ENCODE measurements at regions not wholly inside any gene's neighbourhood (a gene's known extent, or its start where the extent isn't known, plus 50 kb on each side); places are given as distances from the start of the nearest gene placed in this dataset.
"Not testable (repeated sequence)": the region's sequence is repeated elsewhere in the genome, so short reads cannot be mapped to it uniquely, and the experiment has no call there.

DNA sequence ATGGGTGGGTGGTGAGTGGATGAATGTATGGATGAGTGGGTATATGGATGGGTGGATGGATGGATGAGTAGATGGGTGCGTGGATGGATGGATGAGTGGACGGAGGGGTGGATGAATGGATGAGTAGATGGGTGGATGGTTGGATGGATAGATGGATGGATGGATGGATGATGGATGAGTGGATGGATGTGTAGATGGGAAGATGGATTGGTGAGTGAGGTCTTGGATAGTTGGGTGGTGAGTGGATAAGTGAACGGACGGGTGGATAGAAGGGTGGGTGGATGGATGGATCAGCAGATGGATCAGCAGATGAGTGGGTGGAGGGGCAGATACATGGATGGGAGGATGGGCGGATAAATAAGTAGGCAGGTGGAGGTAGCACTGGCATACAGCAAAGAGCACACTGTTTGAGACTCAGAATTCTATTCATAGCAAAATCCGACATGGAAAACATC, 163.5 kb downstream of the C9orf50 start:
- DNase-seq (ENCODE audit: low read depth in 2 of 2): no peak

DNA sequence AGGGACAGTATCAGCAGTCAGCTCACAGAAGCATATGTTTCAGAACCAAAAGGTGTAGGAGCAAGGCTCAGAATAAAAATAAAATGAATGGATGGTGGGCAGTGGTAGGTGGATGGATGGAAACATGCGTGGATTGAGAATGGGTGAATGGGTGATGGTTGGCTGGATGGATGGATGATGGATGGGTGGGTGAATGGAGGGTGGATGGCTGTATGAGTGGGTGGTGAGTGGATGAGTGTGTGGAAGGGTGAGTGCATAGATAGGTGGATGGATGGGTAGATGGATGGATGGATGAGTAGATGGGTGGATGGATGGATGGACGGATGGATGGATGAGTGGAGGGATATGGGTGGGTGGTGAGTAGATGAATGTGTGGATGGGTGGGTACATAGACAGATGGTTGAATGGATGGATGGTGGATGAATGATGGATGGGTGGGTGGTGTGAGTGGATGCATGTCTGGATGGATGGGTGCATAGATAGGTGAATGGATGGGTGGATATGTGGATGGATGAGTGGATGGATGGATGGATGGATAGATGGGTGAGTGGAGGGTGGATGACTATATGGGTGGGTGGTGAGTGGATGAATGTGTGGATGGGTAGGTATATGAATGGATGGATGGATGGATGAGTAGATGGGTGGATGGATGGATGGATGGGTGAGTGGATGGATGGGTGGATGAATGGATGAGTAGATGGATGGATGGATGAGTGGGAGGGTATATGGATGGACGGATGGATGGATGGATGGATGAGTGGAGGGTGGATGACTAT, 164.2 kb downstream of the C9orf50 start:
- DNase-seq (ENCODE audit: low read depth in 2 of 2): no peak

- DNase-seq (ENCODE audit: low read depth in 2 of 2): no peak
Observed at GRCh38 chr9:129455151-129455995, 165.5 kb downstream of the C9orf50 start.

GRCh38 chr9:129454467-129455067, 166.3 kb downstream of the C9orf50 start:
- no peak for DNase-seq (ENCODE audit: low read depth in 2 of 2)

GRCh38 chr9:129453734-129454133, 167.2 kb downstream of the C9orf50 start:
- DNase-seq (ENCODE audit: low read depth in 2 of 2): no peak

DNA sequence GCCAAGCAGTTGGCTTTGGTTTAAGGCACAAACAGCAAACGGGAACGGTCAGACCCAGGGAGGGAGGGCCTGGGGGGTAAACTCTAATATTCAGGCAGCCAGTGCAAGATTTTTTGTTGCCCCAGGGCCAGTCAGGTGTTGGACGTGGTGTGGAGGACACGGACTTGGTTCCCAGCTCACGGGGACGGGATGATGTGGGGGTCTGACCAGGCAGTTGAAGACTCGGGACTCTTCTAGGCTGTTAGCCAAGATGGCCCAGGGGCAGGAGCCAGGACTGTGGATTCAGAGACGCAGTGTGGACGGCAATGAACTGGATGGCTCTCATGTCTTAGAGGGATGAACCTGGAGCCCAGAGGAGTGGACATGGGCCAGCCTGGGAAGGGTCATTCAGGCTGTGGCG, 169.2 kb downstream of the C9orf50 start:
- DNase-seq (ENCODE audit: low read depth in 2 of 2): no peak

- DNase-seq (ENCODE audit: low read depth in 2 of 2): peak; percentile 34 to 57
Observed at GRCh38 chr9:129451089-129451656, 169.7 kb downstream of the C9orf50 start.

GRCh38 chr9:129449066-129449465, 171.8 kb downstream of the C9orf50 start:
- no peak for DNase-seq (ENCODE audit: low read depth in 2 of 2)

- no peak for DNase-seq (ENCODE audit: low read depth in 2 of 2)
Observed at GRCh38 chr9:129446828-129447550, 173.9 kb downstream of the C9orf50 start.

DNA sequence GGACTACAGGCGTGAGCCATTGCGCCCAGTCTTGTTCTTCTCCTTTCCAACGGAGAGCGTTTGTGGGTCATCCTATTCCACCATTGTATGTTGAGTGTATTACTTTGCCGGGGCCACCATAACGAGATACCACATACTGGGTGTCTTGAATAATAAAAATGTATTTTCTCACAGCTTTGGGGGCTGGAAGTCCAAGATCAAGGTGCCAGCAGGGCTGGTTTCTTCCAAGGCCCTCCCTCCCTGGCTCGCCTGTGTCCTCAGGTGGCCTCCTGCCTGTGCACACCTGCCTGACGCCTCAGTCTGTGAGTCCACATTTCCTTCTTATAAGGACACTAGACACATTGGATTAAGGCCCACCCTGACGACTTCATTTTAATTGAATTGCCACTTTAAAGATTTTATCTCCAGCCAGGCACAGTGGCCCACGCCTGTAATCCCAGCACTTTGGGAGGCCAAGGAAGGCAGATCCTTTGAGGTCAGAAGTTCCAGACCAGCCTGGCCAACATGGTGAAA, 175.1 kb downstream of the C9orf50 start:
- no peak for DNase-seq (ENCODE audit: low read depth in 2 of 2)

- not testable (repeated sequence) for DNase-seq (ENCODE audit: low read depth in 2 of 2)
Observed at GRCh38 chr9:129443515-129444164, 177.3 kb downstream of the C9orf50 start.

GRCh38 chr9:129442803-129443511, 177.9 kb downstream of the C9orf50 start:
- DNase-seq (ENCODE audit: low read depth in 2 of 2): no peak

- no peak for DNase-seq (ENCODE audit: low read depth in 2 of 2)
Observed at GRCh38 chr9:129441852-129442251, 179.0 kb downstream of the C9orf50 start.

DNA sequence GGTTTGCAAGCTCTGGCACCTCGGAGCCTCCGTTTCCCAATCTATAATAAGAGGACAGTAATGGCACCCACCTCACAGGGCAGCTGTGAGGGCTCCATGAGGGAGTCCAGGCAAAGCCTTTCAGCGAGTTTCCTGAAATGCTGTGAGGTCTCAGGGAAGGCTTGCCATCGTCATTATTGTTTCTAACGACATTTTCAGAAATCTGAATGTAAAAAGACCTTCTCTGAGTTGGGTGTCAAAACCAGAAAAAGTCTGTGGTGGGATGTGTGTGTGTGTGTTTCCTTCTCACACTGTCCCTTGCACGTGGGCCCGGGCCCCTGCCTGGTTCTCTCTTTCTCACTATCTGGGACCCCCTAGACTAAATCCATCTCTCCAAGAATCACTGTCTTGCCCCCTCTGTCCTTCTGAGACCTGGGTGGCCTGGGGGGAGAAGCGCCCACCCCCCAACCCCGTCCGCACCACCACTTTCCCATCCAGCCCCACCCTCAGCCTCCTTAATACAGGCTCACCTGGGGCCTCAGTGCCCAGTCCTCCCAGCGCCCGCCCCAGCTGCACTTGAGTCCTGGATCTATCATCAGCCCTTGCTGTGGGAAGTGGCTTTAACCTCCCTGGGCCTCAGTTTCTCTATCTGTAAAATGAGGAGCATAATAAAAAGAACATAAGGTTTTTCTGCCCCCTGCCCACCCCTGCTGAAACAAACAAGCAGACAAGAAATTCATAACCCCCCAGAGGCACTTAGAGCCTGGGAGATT, 180.3 kb downstream of the C9orf50 start:
- no peak for DNase-seq (ENCODE audit: low read depth in 2 of 2)

DNA sequence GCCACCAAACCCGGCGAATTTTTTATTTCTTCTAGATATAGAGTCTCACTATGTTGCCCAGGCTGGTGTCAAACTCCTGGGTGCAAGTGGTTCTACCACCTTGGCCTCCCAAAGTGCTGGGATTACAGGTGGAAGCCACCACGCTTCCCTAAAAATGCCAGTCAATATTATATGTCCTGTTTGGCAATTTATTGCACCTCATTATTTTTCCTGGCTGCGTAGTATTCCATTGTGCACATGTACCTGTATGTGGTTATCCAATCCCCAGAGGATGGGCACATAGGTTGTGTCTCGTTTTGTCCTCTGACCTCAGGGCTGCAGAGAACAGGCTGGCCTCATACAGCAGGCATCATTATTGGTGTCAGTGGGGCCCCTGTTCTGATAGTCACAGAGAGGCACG, 181.7 kb downstream of the C9orf50 start:
- DNase-seq (ENCODE audit: low read depth in 2 of 2): no peak

DNA sequence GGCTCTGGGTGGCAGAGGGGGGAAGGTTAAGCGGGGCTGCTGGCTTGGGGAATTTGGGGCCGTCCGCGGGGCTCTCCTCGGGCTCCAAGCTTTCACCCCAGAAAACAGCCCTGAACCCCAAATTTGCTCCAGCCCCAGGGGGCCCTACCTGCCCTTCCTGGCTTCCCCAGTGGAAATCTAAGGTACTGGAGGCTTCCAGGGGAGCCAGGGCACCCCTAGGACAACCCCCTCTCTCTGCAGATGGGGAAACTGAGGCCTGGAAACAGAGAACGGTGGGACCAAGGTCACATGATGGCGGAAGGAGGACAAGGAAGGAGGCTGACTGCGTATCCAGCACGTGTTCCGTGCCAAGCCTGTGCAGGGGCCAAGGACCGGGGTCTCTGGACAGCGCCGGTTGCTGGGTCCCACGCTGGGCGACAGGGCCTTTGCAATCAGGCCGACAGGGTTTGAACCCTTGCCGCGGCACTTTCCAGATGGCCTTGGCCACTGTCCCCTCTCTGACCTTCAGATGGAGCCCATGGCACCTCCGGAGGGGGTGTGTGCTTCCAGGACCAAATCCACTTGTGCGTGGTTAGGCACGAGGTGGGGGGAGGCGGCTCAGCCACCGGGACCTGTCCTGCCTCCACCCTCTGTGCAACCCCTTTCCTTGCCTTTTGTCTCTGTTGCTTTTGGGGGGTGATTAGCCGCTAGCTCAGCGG, 183.1 kb downstream of the C9orf50 start:
- no peak for DNase-seq (ENCODE audit: low read depth in 2 of 2)

DNA sequence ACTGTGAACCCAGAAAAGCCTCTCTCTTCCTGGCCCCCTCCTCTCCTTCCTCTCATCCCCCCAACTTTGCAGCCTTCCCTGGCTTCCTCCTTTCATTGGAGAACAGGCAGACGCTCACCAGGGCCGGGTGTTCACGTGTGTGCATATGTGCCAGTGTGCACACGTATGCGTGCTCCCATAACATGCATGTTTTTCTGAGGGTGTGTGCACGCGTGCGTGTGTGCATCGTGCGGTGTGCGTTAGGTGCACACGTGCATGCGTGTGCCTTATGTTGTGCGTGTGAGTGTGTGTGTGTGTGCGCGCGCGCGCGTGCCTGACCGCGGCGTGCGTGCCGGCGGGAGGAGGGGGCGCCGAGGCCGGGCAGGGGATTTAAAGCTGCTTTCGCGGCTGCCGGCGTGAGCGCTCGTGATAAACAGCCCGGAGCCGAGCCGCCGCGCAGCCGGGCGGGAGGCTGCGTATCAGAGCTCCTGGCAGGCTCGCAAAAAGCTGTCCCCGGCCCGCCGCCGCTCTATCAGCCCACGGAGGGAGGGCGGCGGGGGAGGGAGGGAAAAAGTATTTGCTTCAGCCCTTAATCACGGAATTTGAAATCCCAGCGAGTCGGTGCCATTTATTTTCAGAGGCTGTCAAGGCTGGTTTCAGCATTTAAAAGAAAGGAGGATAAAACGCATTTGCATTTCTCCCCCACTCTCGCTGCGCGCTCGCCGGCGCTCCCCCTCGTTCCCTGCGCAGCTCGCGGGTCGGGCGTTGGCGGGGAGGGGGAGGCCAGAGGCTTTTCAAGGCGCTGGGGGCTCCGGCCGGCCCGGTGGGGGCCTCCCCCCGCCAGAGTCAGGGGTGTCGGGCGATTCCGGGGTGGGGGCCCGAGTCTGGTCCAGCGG, 183.9 kb downstream of the C9orf50 start:
- DNase-seq (ENCODE audit: low read depth in 2 of 2): peak in 1 of 2 donors; percentile 68
